HCT116 (cell line): ENCODE measurements at regions not wholly inside any gene's neighbourhood (a gene's known extent, or its start where the extent isn't known, plus 50 kb on each side); places are given as distances from the start of the nearest gene placed in this dataset.

Experiments
- ATAC-seq: fragments of 200-7000 bp; cut with Tn5 transposase; 2 replicates; pipeline ENCODE4 v1.9.1; 2020; ENCODE audit warnings: mild to moderate bottlenecking, moderate library complexity
- BruUV-seq: library from RNA; stranded (reverse); fragments of 400-500 nt; replicated peaks from 2 replicates; lab custom pipeline; 2021; lab: Mats Ljungman, UMichigan
- CTCF ChIA-PET: fragments of 300-600 bp; sonication (Branson Sonifier 250); formaldehyde crosslinking; loops from one replicate; lab custom pipeline; 2021; ENCODE audit warnings: antibody characterized with exemption; lab: Charles Lee
- POLR2A ChIA-PET: fragments of 300-600, 350-600 bp; sonication (Branson Sonifier 250); formaldehyde crosslinking; loops from one replicate; lab custom pipeline; 2021; ENCODE audit warnings: antibody characterized with exemption; lab: Charles Lee
- RAD21 ChIA-PET, 2 experiments: fragments of 300-600 bp; sonication (Branson Sonifier 250); formaldehyde crosslinking; loops; one replicate each; lab custom pipeline; 2023; ENCODE audit warnings: low total read pairs in 2 of 2; ENCODE audit not compliant: uncharacterized antibody in 2 of 2, unreplicated experiment in 2 of 2, low non-redundant PET in 1 of 2; lab: Charles Lee
- DNase-seq: peaks from one replicate; pipeline ENCODE4 v3.0.0-alpha.2; 2010; ENCODE audit warnings: low read depth, low spot score
- H2AFZ ChIP-seq: fragments of 200-600 bp; shearing (Covaris generic), sonication (generic); 2 replicates; pipeline ENCODE4 v1.6.1; 2017; ENCODE audit warnings: low read depth, mixed run types, mixed read lengths, antibody characterized with exemption, low read length; ENCODE audit not compliant: poor library complexity, severe bottlenecking
- H3K27ac ChIP-seq: 2 replicates; pipeline ENCODE4 v1.5.1; 2012; ENCODE audit warnings: low read depth, low read length
- H3K27me3 ChIP-seq: fragments of 200-600 bp; sonication (generic); 2 replicates; pipeline ENCODE4 v1.6.1; 2016; ENCODE audit warnings: mixed run types, low read length, mixed read lengths; ENCODE audit not compliant: insufficient read depth
- H3K36me3 ChIP-seq, 2 experiments: fragments of 200-500 bp in 1 of 2; fragments of 200-600 bp in 1 of 2; sonication (Bioruptor generic) in 1 of 2; sonication (generic) in 1 of 2; 2 replicates each; pipeline versions ENCODE4 v1.5.1 to v1.6.1; 2014 to 2016; ENCODE audit warnings: low read length in 2 of 2, inconsistent platforms in 1 of 2, mixed read lengths in 1 of 2, mixed run types in 1 of 2; ENCODE audit not compliant: insufficient read depth in 2 of 2, control insufficient read depth in 1 of 2
- H3K4me1 ChIP-seq, 2 experiments: fragments of 200-600 bp in 1 of 2; sonication (generic) in 1 of 2; 2 replicates each; pipeline versions ENCODE4 v1.5.1 to v1.6.1; 2012 to 2017; ENCODE audit warnings: low read length in 2 of 2, inconsistent platforms in 1 of 2, mild to moderate bottlenecking in 1 of 2, mixed read lengths in 1 of 2, mixed run types in 1 of 2, moderate library complexity in 1 of 2; ENCODE audit not compliant: insufficient read depth in 2 of 2, control insufficient read depth in 1 of 2
- H3K4me2 ChIP-seq: fragments of 200-600 bp; sonication (generic); 2 replicates; pipeline ENCODE4 v1.6.1; 2017; ENCODE audit warnings: mixed run types, low read length, mixed read lengths
- H3K4me3 ChIP-seq, 2 experiments: fragments of 200-600 bp in 1 of 2; sonication (generic) in 1 of 2; replicated peaks in 1 of 2; 2 replicates each; pipeline ENCODE4 v1.5.1; 2011 to 2016; ENCODE audit warnings: low read length in 2 of 2, control low read depth in 1 of 2, low read depth in 1 of 2, mild to moderate bottlenecking in 1 of 2, mixed read lengths in 1 of 2, mixed run types in 1 of 2
- H3K79me2 ChIP-seq: fragments of 200-600 bp; sonication (generic); 2 replicates; pipeline ENCODE4 v1.6.1; 2017; ENCODE audit warnings: mild to moderate bottlenecking, mixed run types, low read length, moderate library complexity, mixed read lengths; ENCODE audit not compliant: insufficient read depth
- H3K9ac ChIP-seq: fragments of 200-600 bp; sonication (generic); 2 replicates; pipeline ENCODE4 v1.6.1; 2016; ENCODE audit warnings: low read length, mixed read lengths
- H3K9me2 ChIP-seq: fragments of 200-600 bp; sonication (generic), shearing (Covaris generic); 2 replicates; pipeline ENCODE4 v1.6.1; 2017; ENCODE audit warnings: mixed run types, mild to moderate bottlenecking, moderate library complexity; ENCODE audit not compliant: insufficient read depth
- H3K9me3 ChIP-seq, 2 experiments: fragments of 200-500 bp in 1 of 2; fragments of 200-600 bp in 1 of 2; sonication (Bioruptor generic) in 1 of 2; sonication (generic) in 1 of 2; 2 replicates each; pipeline ENCODE4 v1.6.1; 2014 to 2017; ENCODE audit warnings: low read length in 2 of 2, mixed read lengths in 2 of 2, inconsistent platforms in 1 of 2, low read depth in 1 of 2, mild to moderate bottlenecking in 1 of 2, mixed run types in 1 of 2, moderate library complexity in 1 of 2; ENCODE audit not compliant: control insufficient read depth in 1 of 2, insufficient read depth in 1 of 2
- H4K20me1 ChIP-seq: fragments of 200-600 bp; sonication (generic), shearing (Covaris generic); 2 replicates; pipeline ENCODE4 v1.6.1; 2017; ENCODE audit warnings: mixed run types, mild to moderate bottlenecking, moderate library complexity; ENCODE audit not compliant: insufficient read depth
- ELF1 ChIP-seq: IDR thresholded peaks from 2 replicates; pipeline ENCODE4 v1.6.1; 2012; ENCODE audit warnings: low read depth, borderline replicate concordance
- EZH2phosphoT487 ChIP-seq: fragments of 200-600 bp; IDR thresholded peaks from 2 replicates; pipeline ENCODE4 v1.6.1; 2018; ENCODE audit warnings: antibody characterized with exemption, borderline replicate concordance
- FOSL1 ChIP-seq: IDR thresholded peaks from 2 replicates; pipeline ENCODE4 v1.6.1; 2012; ENCODE audit warnings: low read depth
- POLR2A ChIP-seq: IDR thresholded peaks from 2 replicates; pipeline ENCODE4 v1.7.0; 2011; ENCODE audit warnings: borderline replicate concordance; ENCODE audit not compliant: insufficient read depth, insufficient read length; ENCODE audit errors: extremely low read depth
- POLR2AphosphoS5 ChIP-seq: IDR thresholded peaks from 2 replicates; pipeline ENCODE4 v1.6.1; 2011; ENCODE audit warnings: mild to moderate bottlenecking, low read depth, low read length, moderate library complexity
- RAD21 ChIP-seq: IDR thresholded peaks from 2 replicates; pipeline ENCODE4 v1.6.1; 2012; ENCODE audit warnings: low read depth, mild to moderate bottlenecking
- SIN3A ChIP-seq: IDR thresholded peaks from 2 replicates; pipeline ENCODE4 v1.6.1; 2012; ENCODE audit warnings: low read depth
- SRF ChIP-seq: IDR thresholded peaks from 2 replicates; pipeline ENCODE4 v1.6.1; 2012; ENCODE audit warnings: low read depth
- TCF7L2 ChIP-seq: IDR thresholded peaks from 2 replicates; pipeline ENCODE4 v1.7.0; 2011; ENCODE audit warnings: borderline replicate concordance, inconsistent platforms; ENCODE audit not compliant: insufficient read depth, insufficient read length; ENCODE audit errors: extremely low read depth
- ZNF274 ChIP-seq: fragments of 200-500 bp; sonication (Bioruptor generic); IDR thresholded peaks from 2 replicates; pipeline ENCODE4 v1.6.1; 2014; ENCODE audit warnings: mild to moderate bottlenecking, low read depth, low read length, inconsistent platforms
- intact Hi-C: fragments of 100-400 bp; cut with micrococcal nuclease; formaldehyde crosslinking; loops from 2 replicates; pipeline ENCODE4 v1.10.0; 2022
- TF ChIP-seq, protein P1 (sequence below): IDR thresholded peaks from 2 replicates; pipeline ENCODE4 v1.6.1; 2012
- TF ChIP-seq, protein P2 (sequence below): IDR thresholded peaks from 2 replicates; pipeline ENCODE4 v1.6.1; 2011; ENCODE audit warnings: mild to moderate bottlenecking, low read length, moderate library complexity; ENCODE audit not compliant: insufficient replicate concordance; ENCODE audit errors: extremely low read depth
- TF ChIP-seq, protein P3 (sequence below): IDR thresholded peaks from 2 replicates; pipeline ENCODE4 v1.6.1; 2012; ENCODE audit warnings: low read depth

DNA sequence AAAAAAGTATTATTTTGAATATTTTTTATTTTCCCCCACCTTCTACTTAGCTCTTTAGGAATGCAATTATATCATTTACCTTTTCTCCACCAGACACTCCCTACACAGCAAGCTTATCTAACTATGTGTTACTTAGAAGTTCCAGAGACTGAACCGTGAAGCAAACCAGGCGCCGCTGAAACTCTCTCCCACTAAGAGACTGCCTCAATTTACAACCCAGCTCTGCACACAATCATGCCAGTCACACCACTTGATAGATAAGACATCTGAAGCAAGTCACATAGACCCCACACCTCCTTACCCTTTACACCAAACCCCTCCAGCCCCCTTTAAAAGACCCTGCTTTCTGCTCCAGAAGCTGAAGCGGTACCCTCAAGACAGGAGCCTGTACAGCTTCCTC lies 245.5 kb downstream of the S1PR1 start:
- ChIA-PET CTCF (no interaction called here), POLR2A (no interaction called here)
- H3K9ac ChIP-seq: no peak overlapping the region
- ATAC-seq: no peak
- H3K9me3 ChIP-seq: no peaks in the 10 kb centered on the region
- no peak overlapping the region for H3K27ac ChIP-seq
- intact Hi-C loops: no loop called here
- H2AFZ ChIP-seq: no peak overlapping the region
- H3K4me1 ChIP-seq: no peaks in the 10 kb centered on the region
- TF ChIP-seq SRF: no peak
- TF ChIP-seq POLR2A: no peak
- no peak for TF ChIP-seq FOSL1
- TF ChIP-seq, protein P1, sequence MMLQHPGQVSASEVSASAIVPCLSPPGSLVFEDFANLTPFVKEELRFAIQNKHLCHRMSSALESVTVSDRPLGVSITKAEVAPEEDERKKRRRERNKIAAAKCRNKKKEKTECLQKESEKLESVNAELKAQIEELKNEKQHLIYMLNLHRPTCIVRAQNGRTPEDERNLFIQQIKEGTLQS: no peak
- TF ChIP-seq, all 23 proteins: peak for 0
- H3K4me2 ChIP-seq: no peak overlapping the region
- no peaks in the 10 kb centered on the region for H3K36me3 ChIP-seq
- H3K9me2 ChIP-seq: no peaks in the 10 kb centered on the region
- H3K79me2 ChIP-seq: no peaks in the 10 kb centered on the region
- no peaks in the 10 kb centered on the region for H4K20me1 ChIP-seq
- no peaks in the 10 kb centered on the region for H3K27me3 ChIP-seq
- RAD21 ChIA-PET: no interaction called here
- no TSS peak for BruUV-seq
- no peak overlapping the region for H3K4me3 ChIP-seq
- DNase-seq: no peak

DNA sequence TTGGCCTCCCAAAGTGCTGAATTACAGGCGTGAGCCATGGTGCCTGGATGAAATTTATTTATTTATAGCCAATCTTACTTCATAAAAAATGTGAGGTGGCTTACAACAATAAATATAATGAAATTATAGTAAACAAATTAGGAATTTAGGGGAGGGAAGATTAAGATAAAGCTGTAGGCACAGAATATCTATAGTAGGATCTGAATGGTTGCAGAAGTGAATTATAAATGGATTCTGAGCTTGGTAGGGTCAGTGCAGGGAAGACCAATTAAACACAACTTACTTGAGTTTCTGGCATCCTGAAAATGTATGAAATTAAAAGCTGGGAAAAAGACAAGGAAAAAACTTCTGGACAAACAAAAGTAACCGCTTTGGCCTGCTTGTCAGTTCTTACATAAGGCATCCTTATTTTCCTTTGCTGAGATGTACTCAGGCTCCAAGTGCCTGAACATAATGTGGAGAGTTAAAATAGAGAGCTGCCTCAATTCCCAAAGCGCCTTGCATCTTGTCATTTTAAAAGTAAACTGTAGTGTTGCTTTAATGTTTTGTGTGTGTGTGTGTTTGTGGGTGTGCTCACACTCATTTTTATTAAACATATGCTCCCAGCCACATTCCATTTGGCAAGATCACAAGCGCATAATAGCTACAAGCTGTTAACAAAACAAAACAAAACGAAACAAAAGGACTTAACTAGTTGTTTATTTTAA lies 247.3 kb downstream of the S1PR1 start:
- Histone ChIP-seq H3K9me3 (no peaks in the 10 kb centered on the region), H3K36me3 (no peaks in the 10 kb centered on the region), H3K4me1 (no peaks in the 10 kb centered on the region), H3K27me3 (no peaks in the 10 kb centered on the region), H3K27ac (no peak overlapping the region), H3K4me3 (no peak overlapping the region), H2AFZ (no peak overlapping the region), H4K20me1 (no peaks in the 10 kb centered on the region), H3K9me2 (no peaks in the 10 kb centered on the region), H3K79me2 (no peaks in the 10 kb centered on the region), H3K4me2 (no peak overlapping the region), H3K9ac (no peak overlapping the region)
- CTCF ChIA-PET: interaction anchor here (1.7 kb wide), 1 partner anchor 9 kb away, joined by 5 read pairs; no protein-coding TSS in a partner anchor
- RAD21 ChIA-PET: no interaction called here
- TF ChIP-seq SRF (no peak), ZNF274 (no peak), TCF7L2 (no peak), SIN3A (no peak), POLR2AphosphoS5 (no peak), ELF1 (no peak), RAD21 (no peak), EZH2phosphoT487 (no peak)
- TF ChIP-seq, protein P2, sequence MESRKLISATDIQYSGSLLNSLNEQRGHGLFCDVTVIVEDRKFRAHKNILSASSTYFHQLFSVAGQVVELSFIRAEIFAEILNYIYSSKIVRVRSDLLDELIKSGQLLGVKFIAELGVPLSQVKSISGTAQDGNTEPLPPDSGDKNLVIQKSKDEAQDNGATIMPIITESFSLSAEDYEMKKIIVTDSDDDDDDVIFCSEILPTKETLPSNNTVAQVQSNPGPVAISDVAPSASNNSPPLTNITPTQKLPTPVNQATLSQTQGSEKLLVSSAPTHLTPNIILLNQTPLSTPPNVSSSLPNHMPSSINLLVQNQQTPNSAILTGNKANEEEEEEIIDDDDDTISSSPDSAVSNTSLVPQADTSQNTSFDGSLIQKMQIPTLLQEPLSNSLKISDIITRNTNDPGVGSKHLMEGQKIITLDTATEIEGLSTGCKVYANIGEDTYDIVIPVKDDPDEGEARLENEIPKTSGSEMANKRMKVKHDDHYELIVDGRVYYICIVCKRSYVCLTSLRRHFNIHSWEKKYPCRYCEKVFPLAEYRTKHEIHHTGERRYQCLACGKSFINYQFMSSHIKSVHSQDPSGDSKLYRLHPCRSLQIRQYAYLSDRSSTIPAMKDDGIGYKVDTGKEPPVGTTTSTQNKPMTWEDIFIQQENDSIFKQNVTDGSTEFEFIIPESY: no peak
- TF ChIP-seq, protein P3, sequence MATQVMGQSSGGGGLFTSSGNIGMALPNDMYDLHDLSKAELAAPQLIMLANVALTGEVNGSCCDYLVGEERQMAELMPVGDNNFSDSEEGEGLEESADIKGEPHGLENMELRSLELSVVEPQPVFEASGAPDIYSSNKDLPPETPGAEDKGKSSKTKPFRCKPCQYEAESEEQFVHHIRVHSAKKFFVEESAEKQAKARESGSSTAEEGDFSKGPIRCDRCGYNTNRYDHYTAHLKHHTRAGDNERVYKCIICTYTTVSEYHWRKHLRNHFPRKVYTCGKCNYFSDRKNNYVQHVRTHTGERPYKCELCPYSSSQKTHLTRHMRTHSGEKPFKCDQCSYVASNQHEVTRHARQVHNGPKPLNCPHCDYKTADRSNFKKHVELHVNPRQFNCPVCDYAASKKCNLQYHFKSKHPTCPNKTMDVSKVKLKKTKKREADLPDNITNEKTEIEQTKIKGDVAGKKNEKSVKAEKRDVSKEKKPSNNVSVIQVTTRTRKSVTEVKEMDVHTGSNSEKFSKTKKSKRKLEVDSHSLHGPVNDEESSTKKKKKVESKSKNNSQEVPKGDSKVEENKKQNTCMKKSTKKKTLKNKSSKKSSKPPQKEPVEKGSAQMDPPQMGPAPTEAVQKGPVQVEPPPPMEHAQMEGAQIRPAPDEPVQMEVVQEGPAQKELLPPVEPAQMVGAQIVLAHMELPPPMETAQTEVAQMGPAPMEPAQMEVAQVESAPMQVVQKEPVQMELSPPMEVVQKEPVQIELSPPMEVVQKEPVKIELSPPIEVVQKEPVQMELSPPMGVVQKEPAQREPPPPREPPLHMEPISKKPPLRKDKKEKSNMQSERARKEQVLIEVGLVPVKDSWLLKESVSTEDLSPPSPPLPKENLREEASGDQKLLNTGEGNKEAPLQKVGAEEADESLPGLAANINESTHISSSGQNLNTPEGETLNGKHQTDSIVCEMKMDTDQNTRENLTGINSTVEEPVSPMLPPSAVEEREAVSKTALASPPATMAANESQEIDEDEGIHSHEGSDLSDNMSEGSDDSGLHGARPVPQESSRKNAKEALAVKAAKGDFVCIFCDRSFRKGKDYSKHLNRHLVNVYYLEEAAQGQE: no peak
- intact Hi-C loops: no loop called here
- BruUV-seq: no TSS peak
- DNase-seq (no peak), ATAC-seq (no peak)
- POLR2A ChIA-PET: no interaction called here
